ENCODE measurements at regions not wholly inside any gene's neighbourhood (a gene's known extent, or its start where the extent isn't known, plus 50 kb on each side); places are given as distances from the start of the nearest gene placed in this dataset.

DNA sequence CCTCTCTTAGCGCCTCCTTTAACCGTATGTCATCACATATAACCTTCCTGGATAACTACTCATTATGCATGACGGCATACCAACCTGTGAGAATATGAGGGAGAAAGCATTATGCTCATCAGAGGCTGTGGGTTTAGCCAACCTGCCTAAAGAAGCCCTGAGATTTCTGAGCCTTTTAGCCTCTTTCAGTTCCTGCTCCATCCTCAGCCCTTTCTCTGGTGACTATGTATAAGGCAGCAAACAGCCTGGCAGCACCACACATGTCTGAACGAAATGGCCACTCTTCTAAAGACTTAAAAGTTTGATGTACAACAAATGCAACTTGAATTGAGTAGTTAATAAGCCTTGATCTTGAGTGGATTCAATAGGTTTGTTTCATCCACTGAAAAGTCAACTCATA is 64.8 kb upstream of the SOX5 start:
- peaks cover 0 to 2% of the 10 kb centered on the region in 2 donors for H3K36me3 ChIP-seq (replicated peaks in 1 of 2; ENCODE audit: control insufficient read depth in 2 of 2, insufficient read depth in 2 of 2, low read length in 2 of 2)
- H3K23ac ChIP-seq (ENCODE audit: low read depth, low read length, poor library complexity) = no peak overlapping the region
- H3K4ac ChIP-seq (ENCODE audit: low read length) = no peak overlapping the region
- no peak overlapping the region for H2BK5ac ChIP-seq (ENCODE audit: low read length)
- no peaks in the 10 kb centered on the region for H3K9me3 ChIP-seq (replicated peaks in 1 of 2; ENCODE audit: control insufficient read depth in 2 of 2, insufficient read depth in 1 of 2, low read depth in 1 of 2, low read length in 2 of 2)
- no peak overlapping the region for H2BK120ac ChIP-seq (ENCODE audit: low read depth, low read length)
- no peak overlapping the region for H2BK12ac ChIP-seq (ENCODE audit: low read length)
- peak overlapping the region; percentile 87 for H3K27ac ChIP-seq (replicated peaks; ENCODE audit: low read length)
- H3K4me1 ChIP-seq (ENCODE audit: control insufficient read depth in 2 of 2, insufficient read depth in 1 of 2, low read depth in 1 of 2, low read length in 2 of 2) = peaks cover 15 to 22% of the 10 kb centered on the region in 2 donors
- no peak overlapping the region for H2AFZ ChIP-seq (ENCODE audit: low read length)
- H3K27me3 ChIP-seq (ENCODE audit: control insufficient read depth in 3 of 3, insufficient read depth in 3 of 3, low read depth in 1 of 3, low read length in 3 of 3) = no peaks in the 10 kb centered on the region
- peak; percentile 35 for DNase-seq (ENCODE audit: low spot score)
- peak overlapping the region; percentile 31 for H3K18ac ChIP-seq (ENCODE audit: low read length)
- H3K4me3 ChIP-seq (ENCODE audit: low read length in 2 of 2) = no peak overlapping the region
- no peak overlapping the region for H3K14ac ChIP-seq (ENCODE audit: low read length)
- H3K9ac ChIP-seq (ENCODE audit: low read depth, low read length, poor library complexity) = no peak overlapping the region
- no CpG with 5 or more reads among the region's 4 CpGs for WGBS, 2 donors (ENCODE audit: extremely low coverage in 2 of 2, insufficient read length in 2 of 2, insufficient replicate concordance in 1 of 2)
- H3K4me2 ChIP-seq (ENCODE audit: insufficient read depth, low read length, poor library complexity, severe bottlenecking) = no peak overlapping the region
- no peak overlapping the region for H4K8ac ChIP-seq (ENCODE audit: low read depth, low read length)
- no peak overlapping the region for H2AK5ac ChIP-seq (ENCODE audit: low read depth, low read length)
- H3K79me1 ChIP-seq (ENCODE audit: low read depth, low read length) = no peaks in the 10 kb centered on the region
- no peak overlapping the region for H2BK15ac ChIP-seq (ENCODE audit: low read length)
- H4K91ac ChIP-seq (ENCODE audit: low read depth, low read length, poor library complexity) = no peak overlapping the region

DNA sequence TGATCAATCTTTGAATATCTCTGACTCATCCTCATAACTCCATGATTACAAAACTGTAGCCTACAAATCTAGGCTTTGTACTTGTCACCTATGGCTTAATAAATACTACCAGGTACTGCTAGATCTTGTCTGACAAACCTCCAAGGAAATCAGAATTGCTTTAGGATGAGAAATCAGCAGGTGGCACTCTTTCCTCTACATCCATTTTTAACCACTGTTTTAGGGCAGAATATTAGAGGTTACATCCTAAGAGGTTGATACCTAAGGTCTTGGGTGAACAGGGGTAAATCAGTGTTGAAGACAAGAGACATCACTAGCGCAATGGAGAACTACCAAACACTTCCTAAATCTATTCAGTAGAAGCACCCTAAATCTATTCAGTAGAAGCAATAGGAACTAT is 63.1 kb upstream of the SOX5 start:
- Histone ChIP-seq H3K9me3 (replicated peaks in 1 of 2; ENCODE audit: control insufficient read depth in 2 of 2, insufficient read depth in 1 of 2, low read depth in 1 of 2, low read length in 2 of 2) (no peaks in the 10 kb centered on the region), H3K9ac (ENCODE audit: low read depth, low read length, poor library complexity) (no peak overlapping the region), H3K18ac (ENCODE audit: low read length) (no peak overlapping the region), H3K4ac (ENCODE audit: low read length) (no peak overlapping the region), H3K79me1 (ENCODE audit: low read depth, low read length) (no peaks in the 10 kb centered on the region), H3K27me3 (ENCODE audit: control insufficient read depth in 3 of 3, insufficient read depth in 3 of 3, low read depth in 1 of 3, low read length in 3 of 3) (no peaks in the 10 kb centered on the region), H2BK5ac (ENCODE audit: low read length) (no peak overlapping the region), H3K4me3 (ENCODE audit: low read length in 2 of 2) (no peak overlapping the region), H2AK5ac (ENCODE audit: low read depth, low read length) (no peak overlapping the region), H2AFZ (ENCODE audit: low read length) (no peak overlapping the region), H2BK15ac (ENCODE audit: low read length) (no peak overlapping the region), H4K8ac (ENCODE audit: low read depth, low read length) (no peak overlapping the region), H4K91ac (ENCODE audit: low read depth, low read length, poor library complexity) (no peak overlapping the region), H3K36me3 (replicated peaks in 1 of 2; ENCODE audit: control insufficient read depth in 2 of 2, insufficient read depth in 2 of 2, low read length in 2 of 2) (no peaks in the 10 kb centered on the region), H2BK12ac (ENCODE audit: low read length) (no peak overlapping the region), H3K4me1 (ENCODE audit: control insufficient read depth in 2 of 2, insufficient read depth in 1 of 2, low read depth in 1 of 2, low read length in 2 of 2) (peaks cover 14 to 22% of the 10 kb centered on the region in 2 donors), H2BK120ac (ENCODE audit: low read depth, low read length) (no peak overlapping the region), H3K4me2 (ENCODE audit: insufficient read depth, low read length, poor library complexity, severe bottlenecking) (no peak overlapping the region), H3K14ac (ENCODE audit: low read length) (no peak overlapping the region), H3K27ac (replicated peaks; ENCODE audit: low read length) (no peak overlapping the region), H3K23ac (ENCODE audit: low read depth, low read length, poor library complexity) (no peak overlapping the region)
- DNase-seq (ENCODE audit: low spot score) = no peak
- WGBS, 2 donors (ENCODE audit: extremely low coverage in 2 of 2, insufficient read length in 2 of 2, insufficient replicate concordance in 1 of 2) = no CpG with 5 or more reads among the region's 1 CpG

- Histone ChIP-seq H3K27me3 (ENCODE audit: control insufficient read depth in 3 of 3, insufficient read depth in 3 of 3, low read depth in 1 of 3, low read length in 3 of 3) (no peaks in the 10 kb centered on the region), H2AFZ (ENCODE audit: low read length) (no peak overlapping the region), H2BK15ac (ENCODE audit: low read length) (no peak overlapping the region), H3K14ac (ENCODE audit: low read length) (no peak overlapping the region), H3K9me3 (replicated peaks in 1 of 2; ENCODE audit: control insufficient read depth in 2 of 2, insufficient read depth in 1 of 2, low read depth in 1 of 2, low read length in 2 of 2) (no peaks in the 10 kb centered on the region), H3K4me2 (ENCODE audit: insufficient read depth, low read length, poor library complexity, severe bottlenecking) (no peak overlapping the region), H4K8ac (ENCODE audit: low read depth, low read length) (no peak overlapping the region), H3K27ac (replicated peaks; ENCODE audit: low read length) (no peak overlapping the region), H3K4ac (ENCODE audit: low read length) (no peak overlapping the region), H2AK5ac (ENCODE audit: low read depth, low read length) (no peak overlapping the region), H3K4me3 (ENCODE audit: low read length in 2 of 2) (no peak overlapping the region), H2BK5ac (ENCODE audit: low read length) (no peak overlapping the region), H2BK12ac (ENCODE audit: low read length) (no peak overlapping the region), H3K9ac (ENCODE audit: low read depth, low read length, poor library complexity) (no peak overlapping the region), H3K18ac (ENCODE audit: low read length) (no peak overlapping the region), H3K4me1 (ENCODE audit: control insufficient read depth in 2 of 2, insufficient read depth in 1 of 2, low read depth in 1 of 2, low read length in 2 of 2) (peaks cover 14 to 22% of the 10 kb centered on the region in 2 donors), H3K79me1 (ENCODE audit: low read depth, low read length) (no peaks in the 10 kb centered on the region), H2BK120ac (ENCODE audit: low read depth, low read length) (no peak overlapping the region), H3K36me3 (replicated peaks in 1 of 2; ENCODE audit: control insufficient read depth in 2 of 2, insufficient read depth in 2 of 2, low read length in 2 of 2) (no peaks in the 10 kb centered on the region), H3K23ac (ENCODE audit: low read depth, low read length, poor library complexity) (no peak overlapping the region), H4K91ac (ENCODE audit: low read depth, low read length, poor library complexity) (no peak overlapping the region)
- no CpG with 5 or more reads among the region's 3 CpGs for WGBS, 2 donors (ENCODE audit: extremely low coverage in 2 of 2, insufficient read length in 2 of 2, insufficient replicate concordance in 1 of 2)
- no peak for DNase-seq (ENCODE audit: low spot score)
These were observed 62.5 kb upstream of the SOX5 start for GRCh38 chr12:24011927-24012507.

- H3K23ac ChIP-seq (ENCODE audit: low read depth, low read length, poor library complexity) = no peak overlapping the region
- H3K18ac ChIP-seq (ENCODE audit: low read length) = no peak overlapping the region
- no peaks in the 10 kb centered on the region for H3K79me1 ChIP-seq (ENCODE audit: low read depth, low read length)
- H4K91ac ChIP-seq (ENCODE audit: low read depth, low read length, poor library complexity) = no peak overlapping the region
- no peak overlapping the region for H4K8ac ChIP-seq (ENCODE audit: low read depth, low read length)
- no peak overlapping the region for H3K4ac ChIP-seq (ENCODE audit: low read length)
- H3K9ac ChIP-seq (ENCODE audit: low read depth, low read length, poor library complexity) = no peak overlapping the region
- no peak overlapping the region for H2BK5ac ChIP-seq (ENCODE audit: low read length)
- H3K14ac ChIP-seq (ENCODE audit: low read length) = no peak overlapping the region
- no peak overlapping the region for H3K27ac ChIP-seq (replicated peaks; ENCODE audit: low read length)
- H2BK15ac ChIP-seq (ENCODE audit: low read length) = no peak overlapping the region
- H3K4me3 ChIP-seq (ENCODE audit: low read length in 2 of 2) = no peak overlapping the region
- H2BK12ac ChIP-seq (ENCODE audit: low read length) = no peak overlapping the region
- H3K9me3 ChIP-seq (replicated peaks in 1 of 2; ENCODE audit: control insufficient read depth in 2 of 2, insufficient read depth in 1 of 2, low read depth in 1 of 2, low read length in 2 of 2) = no peaks in the 10 kb centered on the region
- H2AK5ac ChIP-seq (ENCODE audit: low read depth, low read length) = no peak overlapping the region
- H2BK120ac ChIP-seq (ENCODE audit: low read depth, low read length) = no peak overlapping the region
- no peak overlapping the region for H3K4me2 ChIP-seq (ENCODE audit: insufficient read depth, low read length, poor library complexity, severe bottlenecking)
- WGBS, 2 donors (ENCODE audit: extremely low coverage in 2 of 2, insufficient read length in 2 of 2, insufficient replicate concordance in 1 of 2) = no CpG with 5 or more reads among the region's 2 CpGs
- no peaks in the 10 kb centered on the region for H3K36me3 ChIP-seq (replicated peaks in 1 of 2; ENCODE audit: control insufficient read depth in 2 of 2, insufficient read depth in 2 of 2, low read length in 2 of 2)
- peaks cover 0 to 1% of the 10 kb centered on the region in 2 donors for H3K4me1 ChIP-seq (ENCODE audit: control insufficient read depth in 2 of 2, insufficient read depth in 1 of 2, low read depth in 1 of 2, low read length in 2 of 2)
- no peak overlapping the region for H2AFZ ChIP-seq (ENCODE audit: low read length)
- DNase-seq (ENCODE audit: low spot score) = no peak
- no peaks in the 10 kb centered on the region for H3K27me3 ChIP-seq (ENCODE audit: control insufficient read depth in 3 of 3, insufficient read depth in 3 of 3, low read depth in 1 of 3, low read length in 3 of 3)
These were observed 58.7 kb upstream of the SOX5 start for GRCh38 chr12:24008166-24008565.
